Prostate gland (tissue), 2 donors: ENCODE measurements at regions not wholly inside any gene's neighbourhood (a gene's known extent, or its start where the extent isn't known, plus 50 kb on each side); places are given as distances from the start of the nearest gene placed in this dataset.

Experiments
- DNase-seq: peaks from one replicate; pipeline ENCODE4 v3.0.0-alpha.2; 2019; ENCODE audit warnings: low spot score
- H3K27ac ChIP-seq, 2 donors: fragments of 200-600 bp; sonication (generic); 2 replicates each; pipeline ENCODE4 v1.5.1; 2017 to 2019
- H3K27me3 ChIP-seq: fragments of 200-600 bp; sonication (generic); replicated peaks from 2 replicates; pipeline ENCODE4 v1.5.1; 2019; ENCODE audit not compliant: insufficient read depth
- H3K36me3 ChIP-seq, 2 donors: fragments of 200-600 bp; sonication (generic); 1 replicate in 1 of 2; 2 replicates in 1 of 2; pipeline versions ENCODE4 v1.5.1 to v1.8.1; 2017 to 2019
- H3K4me1 ChIP-seq: fragments of 200-600 bp; sonication (generic); replicated peaks from 2 replicates; pipeline ENCODE4 v1.5.1; 2019
- H3K4me3 ChIP-seq, 2 donors: fragments of 200-600 bp; sonication (generic); 2 replicates each; pipeline ENCODE4 v1.5.1; 2017 to 2019
- H3K9me3 ChIP-seq: fragments of 200-600 bp; sonication (generic); 2 replicates; pipeline ENCODE4 v1.5.1; 2017
- CTCF ChIP-seq, 4 experiments: fragments of 200-600 bp in 2 of 4; fragments of 450-650 bp in 2 of 4; sonication (generic) in 2 of 4; IDR thresholded peaks; 1 replicate in 3 of 4; 2 replicates in 1 of 4; pipeline ENCODE4 v1.5.1; 2016 to 2019; ENCODE audit warnings: antibody characterized with exemption in 4 of 4, mild to moderate bottlenecking in 2 of 4, moderate library complexity in 2 of 4
- POLR2A ChIP-seq: fragments of 450-650 bp; IDR thresholded peaks from one replicate; pipeline ENCODE4 v1.6.1; 2016; ENCODE audit warnings: antibody characterized with exemption, mild to moderate bottlenecking
- POLR2AphosphoS5 ChIP-seq: sonication (generic); formaldehyde crosslinking; IDR thresholded peaks from one replicate; pipeline ENCODE4 v1.6.1; 2017; ENCODE audit warnings: antibody characterized with exemption
- WGBS: methylation state at CpG from one replicate; pipeline ENCODE4 v1.1.5; 2018; 5-methylcytosine and 5-hydroxymethylcytosine counted together
- intact Hi-C: fragments of 100-400 bp; cut with DNase I; formaldehyde crosslinking; loops from one replicate; pipeline ENCODE4 v1.14.2; 2022

GRCh38 chr13:104782741-104783140, 1716.5 kb upstream of the SLC10A2 start:
- no peak overlapping the region for H3K27ac ChIP-seq
- intact Hi-C loops, result no loop called here
- TF ChIP-seq POLR2AphosphoS5 (no peak), CTCF (IDR thresholded peaks at IDR 0.05) (no peak), POLR2A (no peak)
- no peak for DNase-seq
- WGBS, result 74% methylated on average over 2 of the region's 2 CpGs
- no peaks in the 10 kb centered on the region for H3K4me1 ChIP-seq
- H3K27me3 ChIP-seq, result no peaks in the 10 kb centered on the region
- H3K9me3 ChIP-seq, result no peaks in the 10 kb centered on the region
- no peaks in the 10 kb centered on the region for H3K36me3 ChIP-seq
- H3K4me3 ChIP-seq, result no peak overlapping the region

GRCh38 chr13:104779311-104779993, 1713.2 kb upstream of the SLC10A2 start:
- TF ChIP-seq POLR2A (no peak), CTCF (IDR thresholded peaks at IDR 0.05) (no peak), POLR2AphosphoS5 (no peak)
- Histone ChIP-seq H3K36me3 (no peaks in the 10 kb centered on the region), H3K27me3 (no peaks in the 10 kb centered on the region), H3K4me1 (no peaks in the 10 kb centered on the region), H3K4me3 (no peak overlapping the region), H3K27ac (no peak overlapping the region), H3K9me3 (no peaks in the 10 kb centered on the region)
- intact Hi-C loops, result no loop called here
- no peak for DNase-seq
- WGBS, result 50% methylated on average over 4 of the region's 4 CpGs

- TF ChIP-seq POLR2AphosphoS5, result no peak
- peak in 3 of 4 experiments; percentile 17 to 48 (median 24) for TF ChIP-seq CTCF (IDR thresholded peaks at IDR 0.05)
- TF ChIP-seq POLR2A, result no peak
- intact Hi-C loops, result no loop called here
- Histone ChIP-seq H3K36me3 (no peaks in the 10 kb centered on the region), H3K9me3 (no peaks in the 10 kb centered on the region), H3K27me3 (no peaks in the 10 kb centered on the region), H3K4me1 (no peaks in the 10 kb centered on the region), H3K4me3 (no peak overlapping the region), H3K27ac (no peak overlapping the region)
- 46% methylated on average over 2 of the region's 2 CpGs for WGBS
- DNase-seq, result no peak
These were observed 1707.6 kb upstream of the SLC10A2 start for GRCh38 chr13:104773775-104774174.

GRCh38 chr13:104769545-104769944, 1703.3 kb upstream of the SLC10A2 start:
- no peaks in the 10 kb centered on the region for H3K27me3 ChIP-seq

More at GRCh38 chr13:104769545-104769944, 1703.3 kb upstream of the SLC10A2 start:
- Histone ChIP-seq H3K9me3 (no peaks in the 10 kb centered on the region), H3K4me1 (no peaks in the 10 kb centered on the region), H3K4me3 (no peak overlapping the region), H3K27ac (no peak overlapping the region), H3K36me3 (no peaks in the 10 kb centered on the region)
- TF ChIP-seq CTCF (IDR thresholded peaks at IDR 0.05) (no peak), POLR2AphosphoS5 (no peak), POLR2A (no peak)
- WGBS, result 88% methylated on average over 4 of the region's 4 CpGs
- intact Hi-C loops, result no loop called here
- no peak for DNase-seq
